H9 (cell line): ENCODE measurements at regions not wholly inside any gene's neighbourhood (a gene's known extent, or its start where the extent isn't known, plus 50 kb on each side); places are given as distances from the start of the nearest gene placed in this dataset.

ENCODE experiments used
- DNase-seq: peaks from one replicate; pipeline ENCODE4 v3.0.0-alpha.2; 2017
- H2AFZ ChIP-seq: one replicate; pipeline ENCODE4 v1.6.1; 2013; ENCODE audit warnings: mild to moderate bottlenecking, low read length, control low read depth, moderate library complexity
- H2AK5ac ChIP-seq: 2 replicates; pipeline ENCODE4 v1.6.1; 2013; ENCODE audit warnings: low read length, control low read depth, mixed read lengths; ENCODE audit not compliant: insufficient read length
- H2BK120ac ChIP-seq: one replicate; pipeline ENCODE4 v1.6.1; 2013; ENCODE audit warnings: low read depth, mild to moderate bottlenecking, low read length, control low read depth, inconsistent platforms; ENCODE audit not compliant: poor library complexity, severe bottlenecking
- H2BK12ac ChIP-seq: 2 replicates; pipeline ENCODE4 v1.6.1; 2013; ENCODE audit warnings: low read length, control low read depth, mixed read lengths, low read depth; ENCODE audit not compliant: insufficient read length
- H2BK15ac ChIP-seq: 2 replicates; pipeline ENCODE4 v1.6.1; 2013; ENCODE audit warnings: low read depth, low read length, control low read depth
- H2BK20ac ChIP-seq: one replicate; pipeline ENCODE4 v1.6.1; 2013; ENCODE audit warnings: low read depth, mild to moderate bottlenecking, low read length, control low read depth, inconsistent platforms; ENCODE audit not compliant: poor library complexity, severe bottlenecking
- H2BK5ac ChIP-seq: 2 replicates; pipeline ENCODE4 v1.6.1; 2013; ENCODE audit warnings: low read length, control low read depth, mixed read lengths; ENCODE audit not compliant: insufficient read length
- H3K14ac ChIP-seq: 2 replicates; pipeline ENCODE4 v1.6.1; 2013; ENCODE audit warnings: low read length, control low read depth; ENCODE audit not compliant: insufficient read depth
- H3K18ac ChIP-seq: 2 replicates; pipeline ENCODE4 v1.6.1; 2013; ENCODE audit warnings: low read depth, mild to moderate bottlenecking, mixed read lengths, low read length, control low read depth; ENCODE audit not compliant: insufficient read length
- H3K23ac ChIP-seq: 2 replicates; pipeline ENCODE4 v1.6.1; 2013; ENCODE audit warnings: low read length, control low read depth, mixed read lengths, low read depth; ENCODE audit not compliant: insufficient read length
- H3K23me2 ChIP-seq: 2 replicates; pipeline ENCODE4 v1.6.1; 2013; ENCODE audit warnings: low read depth, mild to moderate bottlenecking, mixed read lengths, low read length, control low read depth; ENCODE audit not compliant: insufficient read length, poor library complexity, severe bottlenecking
- H3K27ac ChIP-seq: 2 replicates; pipeline ENCODE4 v1.5.1; 2013; ENCODE audit warnings: low read length, control low read depth, mixed read lengths, low read depth; ENCODE audit not compliant: insufficient read length
- H3K27me3 ChIP-seq: 2 replicates; pipeline ENCODE4 v1.6.1; 2013; ENCODE audit warnings: low read length, control low read depth, inconsistent platforms; ENCODE audit not compliant: insufficient read depth
- H3K4ac ChIP-seq: 2 replicates; pipeline ENCODE4 v1.6.1; 2013; ENCODE audit warnings: low read depth, mild to moderate bottlenecking, control low read depth, inconsistent platforms, low read length, moderate library complexity
- H3K4me1 ChIP-seq: 2 replicates; pipeline ENCODE4 v1.6.1; 2013; ENCODE audit warnings: low read length, control low read depth, inconsistent platforms; ENCODE audit not compliant: insufficient read depth
- H3K4me2 ChIP-seq: 2 replicates; pipeline ENCODE4 v1.6.1; 2013; ENCODE audit warnings: low read length, control low read depth, mixed read lengths; ENCODE audit not compliant: insufficient read length, insufficient read depth
- H3K56ac ChIP-seq: 2 replicates; pipeline ENCODE4 v1.6.1; 2013; ENCODE audit warnings: low read depth, mild to moderate bottlenecking, mixed read lengths, low read length, control low read depth; ENCODE audit not compliant: insufficient read length
- H3K79me1 ChIP-seq: 2 replicates; pipeline ENCODE4 v1.6.1; 2013; ENCODE audit warnings: low read depth, mild to moderate bottlenecking, moderate library complexity, low read length, control low read depth, inconsistent platforms; ENCODE audit not compliant: insufficient read depth, poor library complexity, severe bottlenecking
- H3K79me2 ChIP-seq: 2 replicates; pipeline ENCODE4 v1.6.1; 2013; ENCODE audit warnings: low read length, control low read depth, inconsistent platforms; ENCODE audit not compliant: insufficient read depth
- H3K9ac ChIP-seq: 2 replicates; pipeline ENCODE4 v1.6.1; 2013; ENCODE audit warnings: low read length, control low read depth, mixed read lengths; ENCODE audit not compliant: insufficient read length; ENCODE audit errors: extremely low read depth
- H3K9me3 ChIP-seq: one replicate; pipeline ENCODE4 v1.6.1; 2013; ENCODE audit warnings: low read depth, low read length, inconsistent platforms; ENCODE audit not compliant: control insufficient read depth
- H3T11ph ChIP-seq: one replicate; pipeline ENCODE4 v1.6.1; 2013; ENCODE audit warnings: mild to moderate bottlenecking, low read length, control low read depth, inconsistent platforms
- H4K20me1 ChIP-seq: one replicate; pipeline ENCODE4 v1.6.1; 2013; ENCODE audit not compliant: control insufficient read depth, insufficient read length, insufficient read depth
- H4K5ac ChIP-seq: 2 replicates; pipeline ENCODE4 v1.6.1; 2013; ENCODE audit warnings: low read depth, mild to moderate bottlenecking, mixed read lengths, low read length, control low read depth; ENCODE audit not compliant: insufficient read length
- H4K8ac ChIP-seq: replicated peaks from 2 replicates; pipeline ENCODE4 v1.6.1; 2013; ENCODE audit warnings: low read length, control low read depth, mixed read lengths, low read depth; ENCODE audit not compliant: insufficient read length
- H4K91ac ChIP-seq: 2 replicates; pipeline ENCODE4 v1.6.1; 2013; ENCODE audit warnings: low read depth, mild to moderate bottlenecking, moderate library complexity, mixed read lengths, low read length, control low read depth; ENCODE audit not compliant: insufficient read length
- H3K27ac Mint-ChIP-seq, 3 experiments: 2 replicates in 2 of 3; 3 replicates in 1 of 3; pipeline ENCODE4 v1.8.0; 2020 to 2021; ENCODE audit warnings: mixed read lengths in 3 of 3, mild to moderate bottlenecking in 1 of 3, moderate library complexity in 1 of 3
- H3K27me3 Mint-ChIP-seq: 2 replicates; pipeline ENCODE4 v1.8.0; 2021; ENCODE audit warnings: low read depth, mild to moderate bottlenecking, moderate library complexity, mixed read lengths
- H3K36me3 Mint-ChIP-seq, 3 experiments: 2 replicates in 2 of 3; 3 replicates in 1 of 3; pipeline ENCODE4 v1.8.0; 2020 to 2021; ENCODE audit warnings: low read depth in 3 of 3, mixed read lengths in 3 of 3; ENCODE audit not compliant: insufficient read depth in 1 of 3
- H3K4me1 Mint-ChIP-seq, 2 experiments: 2 replicates each; pipeline ENCODE4 v1.8.0; 2020; ENCODE audit warnings: mixed read lengths in 2 of 2
- H3K4me3 Mint-ChIP-seq, 2 experiments: 2 replicates in 1 of 2; 3 replicates in 1 of 2; pipeline ENCODE4 v1.8.0; 2020 to 2021; ENCODE audit warnings: mild to moderate bottlenecking in 2 of 2, mixed read lengths in 2 of 2, moderate library complexity in 1 of 2
- H3K9me3 Mint-ChIP-seq, 2 experiments: 2 replicates in 1 of 2; 3 replicates in 1 of 2; pipeline ENCODE4 v1.8.0; 2020; ENCODE audit warnings: mild to moderate bottlenecking in 2 of 2, mixed read lengths in 2 of 2, moderate library complexity in 1 of 2
- CTCF ChIP-seq: fragments of 200-600 bp; sonication (generic); conservative IDR thresholded peaks from 3 replicates; pipeline ENCODE4 v1.8.0; 2021; ENCODE audit warnings: antibody characterized with exemption, mild to moderate bottlenecking
- WGBS: extraction: QIAGEN DNeasy Blood & Tissue Kit; methylation state at CpG from one replicate; pipeline ENCODE4 v1.1.7; 2013; ENCODE audit warnings: missing lambda C conversion rate, low lambda C conversion rate, mixed read lengths; ENCODE audit not compliant: insufficient read length; ENCODE audit errors: extremely low coverage; 5-methylcytosine and 5-hydroxymethylcytosine counted together

- Histone ChIP-seq H2BK5ac (no peak overlapping the region), H2BK20ac (no peak overlapping the region), H2AFZ (no peak overlapping the region), H3K56ac (no peak overlapping the region), H2AK5ac (no peak overlapping the region), H3K14ac (no peak overlapping the region), H3K9me3 (no peaks in the 10 kb centered on the region), H4K8ac (no peak overlapping the region), H3K4me1 (no peaks in the 10 kb centered on the region), H3K27me3 (no peaks in the 10 kb centered on the region), H3K23ac (no peak overlapping the region), H3T11ph (no peak overlapping the region), H3K23me2 (no peaks in the 10 kb centered on the region), H4K20me1 (no peaks in the 10 kb centered on the region), H4K5ac (no peak overlapping the region), H3K27ac (no peak overlapping the region), H2BK120ac (no peak overlapping the region), H3K9ac (no peak overlapping the region), H3K4me2 (no peak overlapping the region), H3K4ac (no peak overlapping the region), H2BK15ac (no peak overlapping the region), H3K18ac (no peak overlapping the region), H4K91ac (no peak overlapping the region), H3K79me2 (no peaks in the 10 kb centered on the region), H3K79me1 (no peaks in the 10 kb centered on the region), H2BK12ac (no peak overlapping the region)
- TF ChIP-seq CTCF: no peak
- H3K27ac Mint-ChIP-seq: no peak overlapping the region
- peaks cover 0 to 5% (median 2%) of the 10 kb centered on the region in 3 experiments; a peak in 1 of 7 replicates for H3K36me3 Mint-ChIP-seq
- no peak for DNase-seq
- peaks cover 0 to 4% of the 10 kb centered on the region in 2 experiments; a peak in 2 of 5 replicates for H3K9me3 Mint-ChIP-seq
- no peak overlapping the region for H3K4me3 Mint-ChIP-seq
- WGBS: no CpG with 5 or more reads among the region's 1 CpG
- H3K4me1 Mint-ChIP-seq: peaks cover 0 to 4% of the 10 kb centered on the region in 2 experiments; a peak in 2 of 4 replicates
- H3K27me3 Mint-ChIP-seq: no peaks in the 10 kb centered on the region; the same call in 1 of the 2 replicates
These were observed 72.1 kb downstream of the LMO4 start for GRCh38 chr1:87400813-87401212.
